ENCODE measurements at regions not wholly inside any gene's neighbourhood (a gene's known extent, or its start where the extent isn't known, plus 50 kb on each side); places are given as distances from the start of the nearest gene placed in this dataset.
"Not testable (repeated sequence)": the region's sequence is repeated elsewhere in the genome, so short reads cannot be mapped to it uniquely, and the experiment has no call there.

- H3K27ac Mint-ChIP-seq: no peak overlapping the region
- H3K36me3 Mint-ChIP-seq (ENCODE audit: low read depth): no peaks in the 10 kb centered on the region
- intact Hi-C loops (cut with micrococcal nuclease): no loop called here
- no peaks in the 10 kb centered on the region for H3K9me3 Mint-ChIP-seq
- no peak overlapping the region for H3K4me3 Mint-ChIP-seq
- H3K4me1 Mint-ChIP-seq: no peaks in the 10 kb centered on the region
- H3K27me3 Mint-ChIP-seq: no peaks in the 10 kb centered on the region
- no peak for DNase-seq
Observed at GRCh38 chr3:96631050-96631449, 183.3 kb upstream of the EPHA6 start.

- H3K9me3 Mint-ChIP-seq: no peaks in the 10 kb centered on the region
- H3K4me1 Mint-ChIP-seq: no peaks in the 10 kb centered on the region
- no peaks in the 10 kb centered on the region for H3K36me3 Mint-ChIP-seq (ENCODE audit: low read depth)
- intact Hi-C loops (cut with micrococcal nuclease): no loop called here
- no peak overlapping the region for H3K27ac Mint-ChIP-seq
- DNase-seq: no peak
- H3K4me3 Mint-ChIP-seq: no peak overlapping the region
- no peaks in the 10 kb centered on the region for H3K27me3 Mint-ChIP-seq
Observed at GRCh38 chr3:96646596-96646995, 167.8 kb upstream of the EPHA6 start.

GRCh38 chr3:96657710-96658109 lies 156.7 kb upstream of the EPHA6 start:
- Mint-ChIP-seq H3K4me1 (no peaks in the 10 kb centered on the region), H3K9me3 (peaks cover 3% of the 10 kb centered on the region), H3K27ac (no peak overlapping the region), H3K36me3 (ENCODE audit: low read depth) (no peaks in the 10 kb centered on the region), H3K4me3 (no peak overlapping the region), H3K27me3 (no peaks in the 10 kb centered on the region)
- no peak for DNase-seq
- intact Hi-C loops (cut with micrococcal nuclease): no loop called here

- H3K4me3 Mint-ChIP-seq; H3K27me3 Mint-ChIP-seq; H3K27ac Mint-ChIP-seq; intact Hi-C loops (cut with micrococcal nuclease); H3K36me3 Mint-ChIP-seq (ENCODE audit: low read depth); DNase-seq; H3K4me1 Mint-ChIP-seq: not testable (repeated sequence)
- H3K9me3 Mint-ChIP-seq: peaks cover 12% of the 10 kb centered on the region
Observed at GRCh38 chr3:96671861-96672595, 142.4 kb upstream of the EPHA6 start.

- Mint-ChIP-seq H3K4me1 (no peaks in the 10 kb centered on the region), H3K27ac (no peak overlapping the region), H3K27me3 (no peaks in the 10 kb centered on the region), H3K36me3 (ENCODE audit: low read depth) (no peaks in the 10 kb centered on the region), H3K4me3 (no peak overlapping the region), H3K9me3 (peaks cover 5% of the 10 kb centered on the region)
- intact Hi-C loops (cut with micrococcal nuclease): no loop called here
- DNase-seq: no peak
Observed at GRCh38 chr3:96677156-96677555, 137.2 kb upstream of the EPHA6 start.

GRCh38 chr3:96678325-96678724 lies 136.1 kb upstream of the EPHA6 start:
- intact Hi-C loops (cut with micrococcal nuclease): no loop called here
- Mint-ChIP-seq H3K4me3 (no peak overlapping the region), H3K27ac (no peak overlapping the region), H3K27me3 (no peaks in the 10 kb centered on the region), H3K4me1 (no peaks in the 10 kb centered on the region), H3K36me3 (ENCODE audit: low read depth) (no peaks in the 10 kb centered on the region), H3K9me3 (peaks cover 5% of the 10 kb centered on the region)
- no peak for DNase-seq

- H3K4me1 Mint-ChIP-seq: no peaks in the 10 kb centered on the region
- no peaks in the 10 kb centered on the region for H3K27me3 Mint-ChIP-seq
Observed at GRCh38 chr3:96700322-96701315, 113.8 kb upstream of the EPHA6 start.

GRCh38 chr3:96705895-96706294 lies 108.5 kb upstream of the EPHA6 start:
- Mint-ChIP-seq H3K4me3 (no peak overlapping the region), H3K36me3 (ENCODE audit: low read depth) (no peaks in the 10 kb centered on the region), H3K27me3 (no peaks in the 10 kb centered on the region), H3K27ac (no peak overlapping the region), H3K4me1 (no peaks in the 10 kb centered on the region), H3K9me3 (no peaks in the 10 kb centered on the region)
- intact Hi-C loops (cut with micrococcal nuclease): no loop called here
- no peak for DNase-seq

More at GRCh38 chr3:96700322-96701315, 113.8 kb upstream of the EPHA6 start:
- no peak for DNase-seq
- H3K36me3 Mint-ChIP-seq (ENCODE audit: low read depth): no peaks in the 10 kb centered on the region
- no peak overlapping the region for H3K4me3 Mint-ChIP-seq
- no peak overlapping the region for H3K27ac Mint-ChIP-seq
- H3K9me3 Mint-ChIP-seq: peaks cover 13% of the 10 kb centered on the region
- intact Hi-C loops (cut with micrococcal nuclease): no loop called here

GRCh38 chr3:96706509-96706908 lies 107.9 kb upstream of the EPHA6 start:
- Mint-ChIP-seq H3K27ac (no peak overlapping the region), H3K27me3 (no peaks in the 10 kb centered on the region), H3K36me3 (ENCODE audit: low read depth) (no peaks in the 10 kb centered on the region), H3K9me3 (no peaks in the 10 kb centered on the region), H3K4me1 (no peaks in the 10 kb centered on the region), H3K4me3 (no peak overlapping the region)
- DNase-seq: no peak
- intact Hi-C loops (cut with micrococcal nuclease): no loop called here

GRCh38 chr3:96711816-96712215 lies 102.6 kb upstream of the EPHA6 start:
- no peak for DNase-seq
- intact Hi-C loops (cut with micrococcal nuclease): no loop called here
- Mint-ChIP-seq H3K4me1 (no peaks in the 10 kb centered on the region), H3K4me3 (no peak overlapping the region), H3K36me3 (ENCODE audit: low read depth) (no peaks in the 10 kb centered on the region), H3K9me3 (no peaks in the 10 kb centered on the region), H3K27me3 (no peaks in the 10 kb centered on the region), H3K27ac (no peak overlapping the region)

GRCh38 chr3:96712792-96713191 lies 101.6 kb upstream of the EPHA6 start:
- Mint-ChIP-seq H3K36me3 (ENCODE audit: low read depth) (no peaks in the 10 kb centered on the region), H3K9me3 (no peaks in the 10 kb centered on the region), H3K27ac (no peak overlapping the region), H3K4me3 (no peak overlapping the region), H3K4me1 (no peaks in the 10 kb centered on the region), H3K27me3 (no peaks in the 10 kb centered on the region)
- no peak for DNase-seq
- intact Hi-C loops (cut with micrococcal nuclease): no loop called here

GRCh38 chr3:96719921-96720320 lies 94.5 kb upstream of the EPHA6 start:
- Mint-ChIP-seq H3K9me3 (peaks cover 3% of the 10 kb centered on the region), H3K27ac (no peak overlapping the region), H3K27me3 (no peaks in the 10 kb centered on the region), H3K4me3 (no peak overlapping the region), H3K36me3 (ENCODE audit: low read depth) (no peaks in the 10 kb centered on the region), H3K4me1 (no peaks in the 10 kb centered on the region)
- DNase-seq: no peak
- intact Hi-C loops (cut with micrococcal nuclease): no loop called here

GRCh38 chr3:96731031-96731430 lies 83.4 kb upstream of the EPHA6 start:
- Mint-ChIP-seq H3K27me3 (no peaks in the 10 kb centered on the region), H3K36me3 (ENCODE audit: low read depth) (no peaks in the 10 kb centered on the region), H3K4me1 (no peaks in the 10 kb centered on the region), H3K4me3 (no peak overlapping the region), H3K27ac (no peak overlapping the region), H3K9me3 (no peaks in the 10 kb centered on the region)
- intact Hi-C loops (cut with micrococcal nuclease): no loop called here
- no peak for DNase-seq

GRCh38 chr3:96734273-96735009 lies 80.0 kb upstream of the EPHA6 start:
- no peaks in the 10 kb centered on the region for H3K9me3 Mint-ChIP-seq
- intact Hi-C loops (cut with micrococcal nuclease): no loop called here
- no peaks in the 10 kb centered on the region for H3K36me3 Mint-ChIP-seq (ENCODE audit: low read depth)
- H3K4me3 Mint-ChIP-seq: no peak overlapping the region
- H3K4me1 Mint-ChIP-seq: no peaks in the 10 kb centered on the region
- H3K27ac Mint-ChIP-seq: no peak overlapping the region
- DNase-seq: no peak
- no peaks in the 10 kb centered on the region for H3K27me3 Mint-ChIP-seq

Measured in activated CD4-positive, alpha-beta T cell treated with anti-CD3 and anti-CD28 coated beads, Interleukin-2, amount 10 ng/mL, durations not matched to agents 24 days and 14 days (primary cell).